ENCODE measurements at regions not wholly inside any gene's neighbourhood (a gene's known extent, or its start where the extent isn't known, plus 50 kb on each side); places are given as distances from the start of the nearest gene placed in this dataset.
"Not testable (repeated sequence)": the region's sequence is repeated elsewhere in the genome, so short reads cannot be mapped to it uniquely, and the experiment has no call there.

GRCh38 chr3:191148131-191148530, 50.9 kb upstream of the OSTN start:
- DNase-seq (ENCODE audit: low spot score), result no peak

GRCh38 chr3:191143224-191143623, 55.8 kb upstream of the OSTN start:
- DNase-seq (ENCODE audit: low spot score), result no peak

DNA sequence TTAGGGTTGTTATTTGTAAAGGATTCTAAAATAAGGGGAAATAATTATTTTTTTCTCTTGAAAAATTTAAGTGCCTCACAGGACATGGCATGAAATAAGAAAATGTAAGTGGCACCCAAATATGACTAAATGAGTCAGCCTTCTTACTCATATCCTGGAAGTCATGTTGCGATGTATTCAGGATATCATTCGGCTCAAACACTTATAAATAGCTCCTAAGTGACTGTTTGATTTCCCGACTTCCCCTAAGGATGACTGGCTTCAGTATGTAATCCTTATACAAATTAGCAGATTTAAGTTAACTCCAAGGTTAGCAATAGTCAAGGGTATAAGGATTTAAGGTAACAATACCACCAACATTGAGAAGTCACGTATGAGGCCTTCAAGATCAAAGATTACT, 57.3 kb upstream of the OSTN start:
- no peak for DNase-seq (ENCODE audit: low spot score)

- no peak for DNase-seq (ENCODE audit: low spot score)
Observed at GRCh38 chr3:191139736-191140135, 59.3 kb upstream of the OSTN start.

- DNase-seq (ENCODE audit: low spot score), result no peak
Observed at GRCh38 chr3:191138937-191139336, 60.1 kb upstream of the OSTN start.

DNA sequence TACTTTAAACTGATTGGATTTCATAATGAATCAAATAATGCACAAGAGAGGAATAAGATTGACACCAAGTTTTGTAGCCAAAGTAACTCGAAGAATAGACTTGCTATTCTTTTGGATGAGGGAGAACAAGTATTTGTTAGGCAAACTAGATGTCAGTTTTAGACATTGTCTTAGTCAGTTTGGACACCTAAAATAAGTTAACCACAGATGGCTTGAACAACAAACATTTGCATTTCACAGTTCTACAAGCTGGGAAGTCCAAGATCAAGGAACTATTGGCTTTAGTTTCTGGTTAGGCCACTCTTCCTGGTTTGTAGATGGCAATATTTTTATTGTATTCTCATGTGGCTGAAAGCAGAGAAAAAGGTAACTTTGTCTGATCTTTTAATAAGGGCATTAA, 61.3 kb upstream of the OSTN start:
- DNase-seq (ENCODE audit: low spot score), result no peak

- peak; percentile 33 for DNase-seq (ENCODE audit: low spot score)
Observed at GRCh38 chr3:191136347-191136746, 62.7 kb upstream of the OSTN start.

- no peak for DNase-seq (ENCODE audit: low spot score)
Observed at GRCh38 chr3:191135175-191135574, 63.9 kb upstream of the OSTN start.

DNA sequence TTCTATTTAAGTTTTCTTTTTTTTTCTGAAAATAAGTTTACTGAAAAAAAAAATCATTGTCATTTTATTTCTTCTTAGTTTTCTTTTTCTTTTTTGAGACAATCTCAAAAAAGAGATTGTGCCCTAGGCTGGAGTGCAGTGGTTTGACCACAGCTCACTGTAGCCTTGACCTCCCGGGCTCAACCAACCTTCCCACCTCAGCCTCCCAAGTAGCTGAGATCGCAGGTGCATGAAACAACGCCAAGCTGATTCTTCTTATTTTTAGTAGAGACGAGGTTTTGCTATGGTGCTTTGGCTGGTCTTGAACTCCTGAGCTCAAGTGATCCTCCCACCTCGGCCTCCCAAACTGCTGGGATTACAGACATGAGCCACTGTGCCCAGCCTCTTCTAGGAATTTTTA, 65.7 kb upstream of the OSTN start:
- DNase-seq (ENCODE audit: low spot score), result no peak

DNA sequence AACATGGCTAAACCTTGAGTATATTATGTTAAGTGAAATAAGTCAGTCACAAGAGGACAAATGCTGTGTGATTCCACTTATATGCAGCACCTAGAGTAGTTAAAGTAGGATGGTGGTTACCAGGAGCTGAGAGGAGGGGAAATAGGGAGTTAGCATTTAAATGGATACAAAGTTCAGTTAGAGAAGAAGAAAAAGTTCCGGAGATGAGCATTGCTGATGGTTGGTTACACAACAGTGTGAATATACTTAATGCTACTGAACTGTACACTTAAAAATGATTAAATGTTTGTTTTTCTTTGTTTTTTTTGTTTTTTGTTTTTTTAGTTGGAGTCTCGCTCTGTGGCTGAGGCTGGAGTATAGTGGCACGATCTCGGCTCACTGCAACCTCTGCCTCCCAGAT, 67.7 kb upstream of the OSTN start:
- DNase-seq (ENCODE audit: low spot score), result no peak

- DNase-seq (ENCODE audit: low spot score), result not testable (repeated sequence)
Observed at GRCh38 chr3:191124891-191125290, 74.2 kb upstream of the OSTN start.

- DNase-seq (ENCODE audit: low spot score), result no peak
Observed at GRCh38 chr3:191123946-191124345, 75.1 kb upstream of the OSTN start.

DNA sequence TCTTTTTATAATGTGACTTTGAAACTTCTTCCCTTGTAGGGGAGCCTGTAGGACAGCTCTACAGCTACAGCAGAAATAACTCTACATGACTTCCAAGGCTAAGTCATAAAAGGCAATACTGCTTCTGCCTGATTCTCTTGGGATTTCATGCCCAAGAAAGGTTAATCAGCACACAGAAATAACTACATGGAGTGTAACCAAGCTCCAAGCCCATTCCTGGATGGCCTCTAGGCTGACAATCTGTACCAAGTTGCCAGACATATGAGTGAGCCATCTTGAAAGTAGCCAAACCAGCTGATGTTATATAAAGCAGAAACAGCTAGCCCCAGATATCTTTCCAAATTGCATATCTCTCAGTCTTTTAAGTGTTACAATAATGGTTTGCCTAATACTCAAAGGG, 75.8 kb upstream of the OSTN start:
- no peak for DNase-seq (ENCODE audit: low spot score)

GRCh38 chr3:191120447-191121298, 78.4 kb upstream of the OSTN start:
- DNase-seq (ENCODE audit: low spot score), result no peak

GRCh38 chr3:191119415-191120295, 79.4 kb upstream of the OSTN start:
- DNase-seq (ENCODE audit: low spot score), result no peak

- no peak for DNase-seq (ENCODE audit: low spot score)
Observed at GRCh38 chr3:191111722-191112121, 87.3 kb upstream of the OSTN start.

DNA sequence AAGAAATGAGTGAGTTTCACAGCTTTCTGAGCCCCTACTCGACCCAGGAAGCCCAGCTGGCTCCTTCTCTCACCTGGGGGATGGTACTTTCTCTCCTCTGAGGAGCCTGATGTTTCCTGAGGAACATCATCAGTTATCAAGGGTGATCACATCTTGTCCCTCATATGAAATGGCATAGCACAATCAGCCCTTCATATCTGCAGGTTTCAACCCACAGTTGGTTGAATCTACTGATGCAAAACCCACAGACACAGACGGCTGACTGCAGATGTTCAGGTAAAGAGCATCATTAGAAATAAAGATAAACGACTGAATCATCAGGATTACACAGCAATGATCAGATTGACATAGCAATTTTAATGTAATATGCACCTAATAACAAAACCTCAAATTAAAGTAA, 93.6 kb upstream of the OSTN start:
- DNase-seq (ENCODE audit: low spot score), result no peak

DNA sequence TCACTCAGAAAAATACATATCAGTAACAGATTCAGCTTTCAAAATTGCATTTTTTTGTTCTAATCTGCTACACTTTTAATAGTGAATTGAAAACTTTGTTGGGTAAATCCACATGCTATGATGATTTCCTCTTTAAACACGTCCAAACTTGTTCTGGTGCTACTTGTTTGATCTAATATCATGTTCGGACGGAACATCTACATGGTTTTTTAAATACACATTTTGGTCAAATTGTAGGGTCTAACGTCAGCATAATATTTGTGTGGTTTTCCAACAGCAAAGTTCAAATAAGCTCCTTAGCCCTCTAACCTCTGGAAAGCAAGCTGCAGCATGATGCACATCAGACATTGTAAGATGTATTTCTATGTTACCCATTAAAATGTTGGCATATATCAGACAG, 98.5 kb upstream of the OSTN start:
- DNase-seq (ENCODE audit: low spot score), result no peak

- DNase-seq (ENCODE audit: low spot score), result no peak
Observed at GRCh38 chr3:191094057-191094845, 104.8 kb upstream of the OSTN start.

- no peak for DNase-seq (ENCODE audit: low spot score)
Observed at GRCh38 chr3:191087391-191087790, 111.7 kb upstream of the OSTN start.

- DNase-seq (ENCODE audit: low spot score), result no peak
Observed at GRCh38 chr3:191085091-191085490, 114.0 kb upstream of the OSTN start.

- not testable (repeated sequence) for DNase-seq (ENCODE audit: low spot score)
Observed at GRCh38 chr3:191078913-191079312, 120.1 kb upstream of the OSTN start.
